Activated T-cell treated with anti-CD3 and anti-CD28 coated beads, Interleukin-2, amount 50 U/mL, for 4 hours (primary cell): ENCODE measurements at regions not wholly inside any gene's neighbourhood (a gene's known extent, or its start where the extent isn't known, plus 50 kb on each side); places are given as distances from the start of the nearest gene placed in this dataset.

ENCODE experiments used
- ATAC-seq, 2 donors: fragments of 200-7000 bp; cut with Tn5 transposase; one replicate each; pipeline ENCODE4 v1.10.0; 2021
- DNase-seq: peaks from one replicate; pipeline ENCODE4 v3.0.0-alpha.2; 2020
- H3K27me3 Mint-ChIP-seq: one replicate; pipeline ENCODE4 v1.8.0; 2021; ENCODE audit warnings: low read depth, mixed read lengths
- H3K36me3 Mint-ChIP-seq: one replicate; pipeline ENCODE4 v1.8.0; 2022; ENCODE audit warnings: mixed read lengths; ENCODE audit not compliant: insufficient read depth
- H3K4me1 Mint-ChIP-seq: one replicate; pipeline ENCODE4 v1.8.0; 2021; ENCODE audit warnings: low read depth, mixed read lengths
- H3K4me3 Mint-ChIP-seq: one replicate; pipeline ENCODE4 v1.8.0; 2021; ENCODE audit warnings: mild to moderate bottlenecking, moderate library complexity, mixed read lengths
- H3K9me3 Mint-ChIP-seq: one replicate; pipeline ENCODE4 v1.8.0; 2021; ENCODE audit warnings: mixed read lengths

DNA sequence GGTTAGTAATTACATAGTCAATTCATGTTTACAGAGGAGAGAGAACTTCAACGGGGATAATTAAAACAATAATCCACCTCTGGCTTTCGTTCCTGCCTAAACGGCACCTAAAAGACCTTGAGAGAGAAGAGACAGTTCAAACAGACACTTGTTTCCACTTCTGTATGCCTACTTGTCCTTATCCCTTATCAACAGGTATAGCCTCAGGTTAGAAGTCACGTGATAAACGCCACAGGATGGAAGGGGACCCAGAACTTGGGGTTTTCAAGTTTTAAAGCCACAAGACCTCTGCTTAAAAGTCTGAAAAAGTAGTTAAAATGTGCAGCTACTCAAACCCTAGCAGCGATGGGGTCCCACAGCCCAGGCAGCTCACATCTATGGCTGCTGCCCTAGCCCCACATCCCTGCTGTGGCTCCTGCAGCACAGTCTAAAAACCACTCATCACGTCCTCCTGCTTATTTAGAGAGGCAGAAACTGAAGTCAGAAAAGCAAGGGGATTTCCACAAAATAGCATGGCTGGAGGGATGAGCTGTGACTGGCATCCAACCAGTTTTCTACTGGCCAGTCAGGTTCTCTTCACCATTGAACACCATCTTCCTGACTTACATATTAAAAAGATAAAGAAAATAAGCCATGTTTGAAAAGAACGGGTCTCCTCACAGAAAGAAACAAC, 51.2 kb upstream of the SEC16B start:
- Mint-ChIP-seq H3K9me3 (peaks cover 10% of the 10 kb centered on the region), H3K27me3 (peaks cover 3% of the 10 kb centered on the region), H3K4me1 (no peaks in the 10 kb centered on the region), H3K4me3 (no peak overlapping the region), H3K36me3 (no peaks in the 10 kb centered on the region)
- no peak for ATAC-seq
- DNase-seq: no peak

DNA sequence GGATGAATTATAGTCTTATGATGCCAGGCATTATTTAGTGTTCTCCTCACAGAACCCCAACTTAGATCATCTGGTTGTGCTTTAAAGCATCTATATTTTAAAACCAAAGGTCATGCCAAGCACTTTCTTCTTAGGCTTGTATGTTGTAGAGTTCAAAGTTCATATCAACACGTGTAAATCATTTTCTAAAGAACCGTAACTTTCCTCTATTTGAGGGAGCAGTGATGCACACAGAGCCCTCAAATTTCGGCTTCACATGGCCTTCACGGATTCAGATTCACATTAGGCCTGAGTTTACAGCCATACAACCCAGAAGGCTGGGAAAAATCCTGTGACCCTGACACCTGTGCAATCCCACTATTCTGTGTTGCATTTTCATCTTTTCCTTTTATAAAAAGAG, 52.1 kb upstream of the SEC16B start:
- Mint-ChIP-seq H3K4me3 (no peak overlapping the region), H3K4me1 (no peaks in the 10 kb centered on the region), H3K27me3 (peaks cover 3% of the 10 kb centered on the region), H3K36me3 (no peaks in the 10 kb centered on the region), H3K9me3 (peaks cover 10% of the 10 kb centered on the region)
- ATAC-seq (no peak), DNase-seq (no peak)

DNA sequence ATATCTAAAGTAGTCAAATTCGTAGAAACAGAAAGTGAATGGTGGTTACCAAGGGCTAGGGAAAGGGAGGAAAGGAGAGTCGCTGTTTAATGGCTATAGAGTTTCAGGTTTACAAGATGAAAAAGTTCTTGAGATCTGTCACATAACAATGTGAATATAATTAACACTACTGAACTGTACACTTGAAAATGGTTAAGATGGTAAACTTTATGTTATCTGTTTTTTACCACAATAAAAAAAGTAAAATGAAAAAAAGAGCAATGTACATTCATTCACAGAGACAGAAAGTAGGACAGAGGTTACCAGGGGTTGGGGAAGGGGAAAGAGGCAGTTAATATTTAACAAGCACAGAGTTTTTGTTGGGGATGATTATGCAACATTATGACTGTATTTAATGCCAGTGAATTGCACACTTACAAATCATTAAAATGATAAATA, 53.3 kb upstream of the SEC16B start:
- H3K36me3 Mint-ChIP-seq: no peaks in the 10 kb centered on the region

DNA sequence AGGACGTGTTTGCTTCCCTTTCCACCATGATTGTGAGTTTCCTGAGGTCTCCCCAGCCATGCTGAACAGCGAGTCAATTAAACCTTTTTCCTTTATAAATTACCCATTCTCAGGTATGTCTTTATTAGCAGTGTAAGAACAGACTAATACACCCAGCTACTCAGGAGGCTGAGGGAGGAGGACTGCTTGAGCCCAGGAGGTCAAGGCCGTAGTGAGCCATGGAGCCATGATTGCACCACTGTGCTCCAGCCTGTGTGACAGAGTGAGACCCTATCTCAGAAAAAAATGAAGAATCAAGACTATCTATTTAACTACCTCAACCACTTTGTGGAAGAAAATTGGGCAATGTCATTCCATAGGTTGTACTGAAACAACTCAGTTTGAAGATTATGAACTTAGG, 54.6 kb upstream of the SEC16B start:
- Mint-ChIP-seq H3K9me3 (peaks cover 9% of the 10 kb centered on the region), H3K36me3 (no peaks in the 10 kb centered on the region), H3K4me1 (no peaks in the 10 kb centered on the region), H3K4me3 (no peak overlapping the region), H3K27me3 (peaks cover 2% of the 10 kb centered on the region)
- DNase-seq (no peak), ATAC-seq (no peak)

More for the DNA sequence above, 53.3 kb upstream of the SEC16B start:
- H3K4me1 Mint-ChIP-seq: no peaks in the 10 kb centered on the region
- DNase-seq: no peak
- peaks cover 2% of the 10 kb centered on the region for H3K27me3 Mint-ChIP-seq
- peaks cover 4% of the 10 kb centered on the region for H3K9me3 Mint-ChIP-seq
- ATAC-seq: no peak
- no peak overlapping the region for H3K4me3 Mint-ChIP-seq

DNA sequence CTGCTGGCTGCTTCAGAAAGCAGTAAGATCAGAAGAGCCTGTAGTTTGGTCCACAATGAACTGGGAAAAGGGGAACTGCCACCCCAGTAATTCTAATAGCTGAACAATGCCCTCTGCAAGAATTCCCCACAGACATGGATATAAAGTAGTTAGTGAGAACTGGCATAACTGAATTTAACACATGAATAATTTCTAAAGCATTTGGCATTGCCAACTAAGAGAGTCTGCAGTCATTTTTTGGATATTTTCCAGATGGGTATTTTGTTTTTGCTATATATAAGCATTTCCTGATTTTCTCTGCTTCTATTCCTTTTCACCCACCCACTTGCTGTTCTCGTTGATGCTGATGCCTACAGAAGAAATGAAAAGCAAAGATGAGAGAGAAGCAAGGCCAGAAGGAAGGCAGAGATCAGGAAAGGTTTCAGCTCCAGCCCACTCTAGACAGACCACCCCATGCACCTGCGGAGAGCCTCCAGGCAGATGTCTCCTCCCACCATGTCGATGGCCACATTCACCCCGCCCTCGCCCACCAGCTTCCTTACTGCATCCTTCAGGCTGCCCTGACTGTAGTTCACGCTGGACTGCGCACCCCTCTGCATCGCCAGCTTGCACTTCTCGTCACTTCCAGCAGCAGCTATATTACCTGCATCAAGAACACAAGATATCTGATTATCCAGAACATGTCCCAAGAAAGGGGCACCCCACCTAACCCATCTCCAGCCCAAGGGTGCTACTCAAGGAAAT, 55.9 kb upstream of the SEC16B start:
- Mint-ChIP-seq H3K27me3 (peaks cover under 1% of the 10 kb centered on the region), H3K36me3 (no peaks in the 10 kb centered on the region), H3K4me3 (no peak overlapping the region), H3K4me1 (no peaks in the 10 kb centered on the region), H3K9me3 (peaks cover 9% of the 10 kb centered on the region)
- no peak for DNase-seq
- no peak for ATAC-seq

DNA sequence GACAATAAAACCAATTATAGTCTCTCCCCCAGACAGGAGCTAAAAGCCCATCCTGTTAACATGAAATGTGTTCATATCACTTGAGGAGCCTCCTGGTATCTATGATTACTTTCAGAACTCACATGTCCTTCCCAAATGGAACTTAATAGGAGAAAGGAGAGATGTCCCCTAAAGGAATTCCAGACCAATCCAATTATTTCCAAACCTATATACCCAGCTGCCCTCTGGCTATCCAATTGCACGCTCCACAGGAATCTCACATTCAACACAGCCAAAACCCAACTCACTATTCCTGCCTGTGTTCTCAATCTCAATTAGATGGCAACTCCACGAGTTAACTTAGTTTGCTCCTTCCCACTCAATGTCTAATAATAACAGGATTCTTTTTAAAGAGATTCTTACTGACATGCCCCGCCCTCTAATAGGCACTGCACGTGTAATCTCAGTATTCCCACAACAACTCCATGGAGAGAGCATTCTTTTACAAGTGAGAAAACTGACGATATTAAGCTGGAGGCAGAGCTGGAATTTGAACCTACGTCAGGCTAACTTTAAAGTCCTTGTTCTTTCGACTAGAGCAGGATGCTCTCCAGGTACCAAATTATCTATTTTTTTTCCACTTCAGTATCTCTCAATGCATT, 59.1 kb upstream of the SEC16B start:
- DNase-seq: no peak
- Mint-ChIP-seq H3K27me3 (no peaks in the 10 kb centered on the region), H3K4me1 (no peaks in the 10 kb centered on the region), H3K36me3 (no peaks in the 10 kb centered on the region), H3K4me3 (no peak overlapping the region), H3K9me3 (peaks cover 5% of the 10 kb centered on the region)
- no peak for ATAC-seq

DNA sequence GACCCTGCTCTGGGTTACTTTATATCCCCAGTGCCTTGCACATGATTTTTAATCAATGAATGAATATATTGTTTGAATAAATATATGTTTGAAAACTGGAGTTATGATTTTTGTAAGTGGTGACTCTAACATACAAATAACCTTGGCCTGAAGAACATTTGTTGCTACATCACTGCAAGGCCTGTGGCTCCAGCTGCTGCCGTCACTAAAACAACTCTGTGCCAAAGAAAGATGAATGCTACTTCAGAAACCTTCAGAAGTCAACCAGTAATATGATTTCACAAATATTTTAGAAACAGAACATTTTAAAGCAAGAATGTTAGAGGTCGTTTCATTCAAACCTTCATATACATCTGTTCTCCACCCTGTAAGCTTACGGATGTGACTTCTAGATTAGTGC, 60.6 kb upstream of the SEC16B start:
- Mint-ChIP-seq H3K4me3 (no peak overlapping the region), H3K36me3 (no peaks in the 10 kb centered on the region), H3K9me3 (peaks cover 5% of the 10 kb centered on the region), H3K27me3 (no peaks in the 10 kb centered on the region), H3K4me1 (no peaks in the 10 kb centered on the region)
- ATAC-seq (no peak), DNase-seq (no peak)

DNA sequence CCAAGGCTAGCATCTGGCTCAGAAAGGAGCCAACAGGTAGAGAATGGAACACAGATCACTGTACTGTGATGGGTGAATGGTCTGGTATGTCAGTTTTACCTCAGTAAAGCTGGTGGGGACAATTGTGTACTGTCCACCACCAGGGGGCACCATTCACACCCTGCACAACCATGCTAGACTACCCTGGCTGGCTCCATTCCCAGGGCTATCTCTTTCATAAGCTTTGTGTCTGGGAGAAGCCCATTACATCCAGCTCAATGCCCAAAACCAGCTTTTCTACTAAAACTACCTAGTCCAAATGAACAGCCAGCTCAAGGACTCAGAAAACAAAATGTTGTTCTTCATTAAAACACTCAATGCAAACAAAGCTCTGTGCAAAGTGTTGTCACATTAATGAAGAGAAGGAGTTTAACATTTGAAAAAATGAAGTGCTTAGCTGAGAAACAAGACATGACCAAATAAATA, 62.0 kb upstream of the RASAL2 start:
- ATAC-seq (no peak), DNase-seq (no peak)
- Mint-ChIP-seq H3K27me3 (peaks cover 4% of the 10 kb centered on the region), H3K36me3 (no peaks in the 10 kb centered on the region), H3K9me3 (peaks cover 9% of the 10 kb centered on the region), H3K4me1 (no peaks in the 10 kb centered on the region), H3K4me3 (no peak overlapping the region)

DNA sequence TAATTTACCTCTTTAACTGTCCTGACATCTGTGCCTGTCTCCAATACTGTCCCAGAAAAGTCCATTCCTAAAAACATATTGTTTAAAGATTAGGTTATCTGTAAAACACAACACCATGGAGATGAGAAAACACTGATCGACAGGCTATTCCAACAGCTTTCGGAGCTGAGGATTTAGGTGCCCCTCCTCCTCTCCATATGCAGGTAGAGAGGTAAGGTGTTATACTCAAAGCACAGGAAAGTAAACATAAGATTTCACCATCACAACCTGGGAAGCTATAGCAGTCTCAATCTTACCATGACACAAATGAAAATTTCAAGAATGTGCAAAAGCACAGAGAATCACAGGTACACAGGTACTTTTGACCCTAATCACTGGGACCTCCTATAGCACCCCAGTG, 60.9 kb upstream of the RASAL2 start:
- Mint-ChIP-seq H3K4me1 (no peaks in the 10 kb centered on the region), H3K4me3 (no peak overlapping the region), H3K36me3 (no peaks in the 10 kb centered on the region), H3K9me3 (peaks cover 9% of the 10 kb centered on the region), H3K27me3 (peaks cover 9% of the 10 kb centered on the region)
- no peak for ATAC-seq
- DNase-seq: no peak

DNA sequence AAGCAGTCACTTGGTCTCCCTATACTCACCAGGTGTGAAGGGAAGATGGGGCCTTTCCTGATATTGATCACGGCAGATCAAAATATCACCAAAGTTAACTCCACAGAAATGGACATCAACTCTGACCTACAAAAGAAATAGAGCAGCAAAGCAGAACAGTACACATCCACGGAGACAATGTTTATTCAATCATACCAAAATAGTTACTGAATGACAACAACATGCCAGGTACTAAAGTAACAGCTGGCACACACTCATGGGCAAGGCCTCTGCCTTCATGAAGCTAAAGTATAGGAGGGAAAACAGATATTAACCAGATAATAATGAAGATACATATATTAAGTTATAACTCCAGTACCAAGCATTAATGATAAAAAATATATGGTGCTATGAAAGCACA, 59.2 kb upstream of the RASAL2 start:
- H3K9me3 Mint-ChIP-seq: peaks cover 7% of the 10 kb centered on the region

DNA sequence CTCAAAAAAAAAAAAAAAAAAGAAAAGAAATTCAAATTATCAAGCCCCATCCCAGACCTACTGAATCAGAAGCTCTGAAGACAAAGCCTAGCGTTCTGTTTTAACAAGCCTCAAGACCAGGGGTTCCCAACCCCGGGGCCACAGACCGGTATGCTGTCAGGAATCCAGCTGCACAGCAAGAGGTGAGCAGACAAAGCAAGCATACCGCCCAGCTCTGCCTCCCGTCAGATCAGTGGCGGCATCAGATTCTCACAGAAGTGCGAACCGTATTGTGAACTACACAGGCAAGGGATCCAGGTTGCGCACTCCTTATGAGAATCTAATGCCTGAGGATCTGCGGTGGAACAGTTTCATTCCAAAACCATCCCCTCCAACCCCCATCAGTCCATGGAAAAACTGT, 57.8 kb upstream of the RASAL2 start:
- Mint-ChIP-seq H3K36me3 (no peaks in the 10 kb centered on the region), H3K9me3 (peaks cover 11% of the 10 kb centered on the region), H3K4me3 (no peak overlapping the region), H3K27me3 (peaks cover 16% of the 10 kb centered on the region), H3K4me1 (no peaks in the 10 kb centered on the region)
- ATAC-seq: no peak
- no peak for DNase-seq

More for the DNA sequence above, 59.2 kb upstream of the RASAL2 start:
- no peak for DNase-seq
- peaks cover 12% of the 10 kb centered on the region for H3K27me3 Mint-ChIP-seq
- ATAC-seq: no peak
- H3K4me1 Mint-ChIP-seq: no peaks in the 10 kb centered on the region
- no peak overlapping the region for H3K4me3 Mint-ChIP-seq
- no peaks in the 10 kb centered on the region for H3K36me3 Mint-ChIP-seq

DNA sequence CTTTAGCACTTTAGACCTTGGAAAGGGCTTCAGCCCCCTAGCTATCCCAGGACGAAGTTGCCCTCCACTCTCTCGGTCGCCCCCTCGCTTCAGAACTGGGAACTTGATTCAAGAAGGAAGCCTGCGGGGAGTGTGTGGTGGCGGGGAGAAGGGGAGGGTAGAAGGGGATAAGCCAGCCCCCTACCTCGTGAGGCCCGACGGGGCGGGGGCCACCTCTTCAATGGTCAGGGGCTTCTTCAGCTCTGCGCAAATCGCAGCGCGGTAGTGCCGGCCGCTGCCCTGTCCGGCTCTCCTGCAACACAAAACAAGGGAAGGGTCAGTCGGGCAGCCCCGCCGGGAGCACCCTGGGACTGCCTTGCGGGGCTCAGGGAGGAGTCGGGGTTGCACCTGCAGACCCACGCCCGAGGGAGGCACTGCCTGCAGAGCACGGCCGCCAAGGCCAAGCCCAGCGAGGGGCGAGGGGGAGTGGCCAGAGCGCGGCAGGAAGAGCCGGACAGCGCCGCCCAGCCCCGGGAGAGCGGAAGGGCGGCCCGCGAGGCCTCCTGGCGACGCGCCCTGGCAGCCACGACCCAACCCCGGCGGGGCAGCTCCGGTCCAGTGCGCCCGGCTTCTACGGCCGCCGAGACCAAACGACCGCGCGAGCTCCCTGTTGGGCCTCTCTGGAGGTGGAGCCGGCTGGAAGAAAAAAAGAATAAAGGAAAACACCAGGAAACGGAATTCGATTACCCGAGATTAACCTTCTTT, 56.2 kb upstream of the RASAL2 start:
- Mint-ChIP-seq H3K4me1 (no peaks in the 10 kb centered on the region), H3K9me3 (peaks cover 14% of the 10 kb centered on the region), H3K36me3 (no peaks in the 10 kb centered on the region), H3K4me3 (no peak overlapping the region), H3K27me3 (peaks cover 16% of the 10 kb centered on the region)
- peak in 1 of 2 donors; percentile 23 for ATAC-seq
- DNase-seq: no peak

DNA sequence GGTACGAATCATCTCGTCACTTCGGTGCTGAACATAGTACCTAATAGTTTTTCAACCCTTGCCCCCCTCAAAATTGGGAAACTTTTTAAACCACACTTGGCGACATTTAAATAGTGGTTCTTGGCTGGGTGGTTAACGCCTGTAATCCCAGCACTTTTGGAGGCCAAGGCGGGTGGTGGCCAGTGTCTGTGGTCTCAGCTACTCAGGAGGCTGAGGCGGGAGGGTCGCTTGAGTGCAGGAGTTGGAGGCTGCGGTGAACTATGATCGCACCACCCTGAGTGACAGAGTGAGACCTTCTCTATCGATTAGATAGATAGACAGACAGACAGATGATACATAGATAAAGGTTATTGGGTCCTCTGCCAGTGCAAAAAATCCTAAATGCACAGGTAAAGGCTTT, 55.5 kb upstream of the RASAL2 start:
- Mint-ChIP-seq H3K4me3 (no peak overlapping the region), H3K27me3 (peaks cover 16% of the 10 kb centered on the region), H3K9me3 (peaks cover 14% of the 10 kb centered on the region), H3K36me3 (no peaks in the 10 kb centered on the region), H3K4me1 (no peaks in the 10 kb centered on the region)
- DNase-seq (no peak), ATAC-seq (no peak)

DNA sequence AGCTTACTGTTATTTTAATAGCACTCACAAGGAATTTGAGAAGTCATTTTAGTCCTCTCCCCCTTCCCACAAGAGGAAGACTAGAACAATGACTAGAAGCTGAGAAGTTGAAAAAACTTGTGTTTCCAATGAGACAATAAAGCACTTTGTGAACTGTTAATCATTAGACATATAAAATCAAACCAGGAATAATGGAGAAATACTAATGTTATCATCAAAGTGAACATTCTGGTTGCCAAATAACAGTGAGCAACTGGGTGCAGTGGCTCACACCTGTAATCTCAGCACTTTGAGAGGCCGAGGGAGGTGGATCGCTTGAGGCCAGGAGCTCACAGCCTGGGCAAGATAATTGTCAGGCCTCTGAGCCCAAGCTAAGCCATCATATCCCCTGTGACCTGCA, 54.0 kb upstream of the RASAL2 start:
- Mint-ChIP-seq H3K4me3 (no peak overlapping the region), H3K27me3 (peaks cover 16% of the 10 kb centered on the region), H3K4me1 (no peaks in the 10 kb centered on the region), H3K9me3 (peaks cover 14% of the 10 kb centered on the region), H3K36me3 (no peaks in the 10 kb centered on the region)
- no peak for ATAC-seq
- DNase-seq: no peak
